PC-3 (cell line): ENCODE measurements at regions not wholly inside any gene's neighbourhood (a gene's known extent, or its start where the extent isn't known, plus 50 kb on each side); places are given as distances from the start of the nearest gene placed in this dataset.

ENCODE experiments used
- CTCF ChIP-seq: fragments of 300-600 bp; sonication (generic); conservative IDR thresholded peaks from 2 replicates; pipeline ENCODE4 v1.5.1; 2017; ENCODE audit warnings: antibody characterized with exemption, low read depth, mild to moderate bottlenecking, low read length
- EZH2 ChIP-seq: fragments of 300-600 bp; sonication (generic); IDR thresholded peaks from one replicate; pipeline ENCODE4 v1.6.1; 2017; ENCODE audit warnings: antibody characterized with exemption, mild to moderate bottlenecking, low read length; ENCODE audit not compliant: unreplicated experiment

GRCh38 chr7:153422291-153423209, 629.6 kb upstream of the DPP6 start:
- TF ChIP-seq CTCF (no peak), EZH2 (no peak)
